Peyer's patch (tissue), 4 donors: ENCODE measurements at regions not wholly inside any gene's neighbourhood (a gene's known extent, or its start where the extent isn't known, plus 50 kb on each side); places are given as distances from the start of the nearest gene placed in this dataset.

ENCODE experiments used
- CTCF ChIP-seq, 6 experiments: fragments of 450-650 bp in 4 of 6; fragments of 200-600 bp in 2 of 6; sonication (generic) in 1 of 6; IDR thresholded peaks; one replicate each; pipeline ENCODE4 v1.5.1; 2017 to 2019; ENCODE audit warnings: antibody characterized with exemption in 6 of 6, mild to moderate bottlenecking in 3 of 6, moderate library complexity in 1 of 6
- POLR2A ChIP-seq, 2 donors: fragments of 450-650 bp; IDR thresholded peaks; one replicate each; pipeline ENCODE4 v1.5.1; 2017; ENCODE audit warnings: antibody characterized with exemption in 2 of 2, mild to moderate bottlenecking in 2 of 2, moderate library complexity in 2 of 2

GRCh38 chr1:209015092-209015491, 568.4 kb upstream of the CAMK1G start:
- no peak for TF ChIP-seq CTCF (IDR thresholded peaks at IDR 0.05)
- TF ChIP-seq POLR2A (IDR thresholded peaks at IDR 0.05): no peak
